ENCODE measurements at regions not wholly inside any gene's neighbourhood (a gene's known extent, or its start where the extent isn't known, plus 50 kb on each side); places are given as distances from the start of the nearest gene placed in this dataset.

- H3K4me1 ChIP-seq (ENCODE audit: low read depth), result no peaks in the 10 kb centered on the region
- H3K4me3 ChIP-seq, result no peak overlapping the region
- no peak for TF ChIP-seq CTCF (IDR thresholded peaks at IDR 0.05)
- ATAC-seq (no peak), DNase-seq (no peak)
- no peaks in the 10 kb centered on the region for H3K36me3 ChIP-seq (ENCODE audit: low read depth)
- H3K9me3 ChIP-seq, result no peaks in the 10 kb centered on the region
- intact Hi-C loops (cut with DNase I, micrococcal nuclease), result no loop called here
These were observed 345.0 kb downstream of the CTTN start for GRCh38 chr11:70743329-70743728.

GRCh38 chr11:70743941-70744351 lies 345.6 kb downstream of the CTTN start:
- intact Hi-C loops (cut with DNase I, micrococcal nuclease), result no loop called here
- no peak for DNase-seq

GRCh38 chr11:70744396-70745185 lies 346.3 kb downstream of the CTTN start:
- TF ChIP-seq CTCF (IDR thresholded peaks at IDR 0.05), result no peak
- Histone ChIP-seq H3K9me3 (no peaks in the 10 kb centered on the region), H3K4me1 (ENCODE audit: low read depth) (no peaks in the 10 kb centered on the region), H3K4me3 (no peak overlapping the region), H3K36me3 (ENCODE audit: low read depth) (no peaks in the 10 kb centered on the region)
- DNase-seq (no peak), ATAC-seq (no peak)
- intact Hi-C loops (cut with DNase I, micrococcal nuclease), result no loop called here

More at GRCh38 chr11:70743941-70744351, 345.6 kb downstream of the CTTN start:
- ATAC-seq, result no peak
- no peak for TF ChIP-seq CTCF (IDR thresholded peaks at IDR 0.05)
- Histone ChIP-seq H3K4me1 (ENCODE audit: low read depth) (no peaks in the 10 kb centered on the region), H3K4me3 (no peak overlapping the region), H3K9me3 (no peaks in the 10 kb centered on the region), H3K36me3 (ENCODE audit: low read depth) (no peaks in the 10 kb centered on the region)

GRCh38 chr11:70745451-70745850 lies 347.1 kb downstream of the CTTN start:
- no peak for TF ChIP-seq CTCF (IDR thresholded peaks at IDR 0.05)
- intact Hi-C loops (cut with DNase I, micrococcal nuclease), result no loop called here
- no peaks in the 10 kb centered on the region for H3K36me3 ChIP-seq (ENCODE audit: low read depth)
- peaks cover 2% of the 10 kb centered on the region for H3K9me3 ChIP-seq
- no peaks in the 10 kb centered on the region for H3K4me1 ChIP-seq (ENCODE audit: low read depth)
- H3K4me3 ChIP-seq, result no peak overlapping the region
- no peak for ATAC-seq
- no peak for DNase-seq

- no peak for DNase-seq
- ATAC-seq, result no peak
- intact Hi-C loops (cut with DNase I, micrococcal nuclease), result no loop called here
- H3K9me3 ChIP-seq, result peaks cover 7% of the 10 kb centered on the region
- TF ChIP-seq CTCF (IDR thresholded peaks at IDR 0.05), result no peak
- no peak overlapping the region for H3K4me3 ChIP-seq
- H3K4me1 ChIP-seq (ENCODE audit: low read depth), result no peaks in the 10 kb centered on the region
- no peaks in the 10 kb centered on the region for H3K36me3 ChIP-seq (ENCODE audit: low read depth)
These were observed 347.6 kb downstream of the CTTN start for GRCh38 chr11:70745941-70746340.

Measured in mucosa of descending colon (tissue), 3 donors.